ENCODE measurements at regions not wholly inside any gene's neighbourhood (a gene's known extent, or its start where the extent isn't known, plus 50 kb on each side); places are given as distances from the start of the nearest gene placed in this dataset.

GRCh38 chr18:55998801-55999385, 410.9 kb upstream of the TCF4 start:
- TF ChIP-seq CTCF (conservative IDR thresholded peaks at IDR 0.05; ENCODE audit: low read depth, low read length), result no peak
- TF ChIP-seq RCOR1 (IDR thresholded peaks at IDR 0.05; ENCODE audit: insufficient replicate concordance, low read length), result no peak

Measured in IMR-90 (cell line).